CD1c-positive myeloid dendritic cell (primary cell): ENCODE measurements at regions not wholly inside any gene's neighbourhood (a gene's known extent, or its start where the extent isn't known, plus 50 kb on each side); places are given as distances from the start of the nearest gene placed in this dataset.
"Not testable (repeated sequence)": the region's sequence is repeated elsewhere in the genome, so short reads cannot be mapped to it uniquely, and the experiment has no call there.

Experiments used
- DNase-seq: peaks from one replicate; pipeline ENCODE4 v3.0.0-alpha.2; 2016; ENCODE audit errors: extremely low spot score

DNA sequence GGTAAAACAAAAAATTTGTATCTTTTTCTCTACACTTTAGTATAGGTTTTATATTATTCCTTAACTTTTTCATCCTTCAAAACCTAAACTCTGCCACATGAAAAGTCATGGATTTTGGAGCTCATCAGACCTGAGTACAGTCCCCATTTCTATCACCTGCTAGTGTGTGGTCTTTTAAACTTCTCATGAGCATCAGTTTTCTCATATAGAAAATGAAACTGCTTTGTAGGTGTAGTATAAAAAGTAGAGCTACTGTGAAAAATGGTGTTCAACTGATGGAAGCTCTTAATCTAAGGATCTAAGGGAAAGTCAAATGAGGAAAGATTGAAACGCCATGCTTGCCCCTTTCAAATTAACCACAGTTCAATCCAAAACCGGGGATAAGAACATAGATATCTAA lies 686.5 kb downstream of the MECOM start:
- DNase-seq, result no peak

DNA sequence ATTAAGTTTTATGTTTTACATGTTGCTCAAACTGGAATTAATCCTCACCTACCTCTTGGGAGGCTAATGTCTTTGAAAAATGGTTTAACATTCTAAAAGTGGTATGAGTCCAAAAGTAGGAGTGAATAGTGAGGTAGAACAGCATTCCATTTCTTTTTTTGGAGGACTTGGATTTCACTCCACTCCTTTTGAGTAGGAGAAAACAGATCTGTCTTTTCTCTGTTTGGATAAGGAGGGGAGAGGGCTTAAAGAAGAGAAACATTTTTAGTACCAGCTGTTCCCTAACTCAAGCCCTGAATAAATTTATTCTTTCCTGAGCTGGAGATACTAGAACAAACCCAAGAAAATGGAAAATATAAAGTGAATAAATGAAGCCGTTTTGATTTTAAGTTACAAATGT lies 687.9 kb downstream of the MECOM start:
- DNase-seq, result no peak

DNA sequence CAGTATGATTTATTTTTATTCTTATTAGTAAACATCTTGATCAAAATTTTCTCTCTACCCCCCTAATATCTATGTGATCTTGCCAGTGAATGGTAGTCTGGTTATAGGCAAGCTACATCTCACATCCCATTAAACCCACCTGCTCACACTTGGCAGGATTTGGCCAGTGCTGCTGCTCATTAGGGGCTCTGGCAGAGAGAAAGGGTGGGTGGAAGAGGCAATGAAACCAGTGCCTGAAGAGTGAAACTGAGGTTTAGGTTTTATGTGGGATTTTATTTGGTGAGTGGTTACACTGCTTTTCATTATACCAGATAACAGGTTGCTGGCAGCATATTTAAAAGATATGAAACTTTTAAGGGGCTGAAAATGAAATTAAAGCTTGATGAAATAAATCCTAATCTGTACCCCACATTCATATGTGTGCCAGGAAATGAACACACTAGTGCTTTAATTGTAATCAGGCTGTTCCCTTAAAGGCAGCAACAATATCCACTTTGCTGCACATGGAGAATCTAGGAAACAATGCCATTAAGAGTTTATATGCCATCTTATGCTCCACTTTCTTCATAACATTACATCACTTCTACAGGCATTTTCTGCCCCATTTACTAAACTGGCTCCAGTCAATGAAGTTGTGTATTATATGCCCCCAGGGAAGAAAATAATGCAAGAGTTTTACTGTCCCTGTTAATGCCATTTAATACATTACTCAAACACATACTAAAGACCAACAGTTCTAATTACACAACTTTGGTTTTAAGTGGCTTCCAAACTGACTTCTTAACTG lies 688.7 kb downstream of the MECOM start:
- DNase-seq, result no peak

DNA sequence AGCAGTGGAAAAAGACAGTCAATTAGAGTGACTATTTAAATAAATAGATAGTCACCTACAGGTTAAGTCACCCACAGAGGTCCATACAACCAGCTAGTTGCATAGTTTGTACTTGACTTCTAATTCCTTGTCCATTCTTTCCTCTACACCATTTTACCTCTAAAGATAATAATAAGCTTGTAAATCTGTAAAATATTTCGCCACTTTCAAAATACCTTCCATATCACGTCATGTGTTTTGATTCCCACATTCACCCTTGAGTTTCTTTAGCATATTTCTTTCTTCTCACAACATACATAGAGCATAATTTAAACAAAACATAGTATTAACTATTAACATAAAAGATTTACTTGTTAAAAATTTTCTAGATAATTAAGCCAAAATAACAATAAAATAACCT lies 689.6 kb downstream of the MECOM start:
- DNase-seq, result no peak

DNA sequence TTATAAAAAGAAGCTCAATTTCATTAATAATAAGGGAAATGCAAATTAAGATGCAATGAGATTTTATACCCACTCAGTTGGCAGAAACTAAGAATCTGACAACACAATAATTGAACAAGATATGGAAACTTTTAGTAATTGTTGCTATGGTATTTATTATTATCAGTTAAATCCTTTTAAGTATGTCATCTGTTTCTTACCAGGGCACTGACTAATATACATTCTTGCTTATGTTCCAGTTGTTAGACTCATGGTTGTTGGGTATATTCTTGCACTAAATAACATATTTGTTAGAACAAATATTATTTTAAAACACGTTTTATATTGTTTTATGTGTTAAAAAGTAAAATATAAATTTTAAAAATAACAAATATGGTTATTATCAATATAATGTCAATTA lies 690.3 kb downstream of the MECOM start:
- no peak for DNase-seq

DNA sequence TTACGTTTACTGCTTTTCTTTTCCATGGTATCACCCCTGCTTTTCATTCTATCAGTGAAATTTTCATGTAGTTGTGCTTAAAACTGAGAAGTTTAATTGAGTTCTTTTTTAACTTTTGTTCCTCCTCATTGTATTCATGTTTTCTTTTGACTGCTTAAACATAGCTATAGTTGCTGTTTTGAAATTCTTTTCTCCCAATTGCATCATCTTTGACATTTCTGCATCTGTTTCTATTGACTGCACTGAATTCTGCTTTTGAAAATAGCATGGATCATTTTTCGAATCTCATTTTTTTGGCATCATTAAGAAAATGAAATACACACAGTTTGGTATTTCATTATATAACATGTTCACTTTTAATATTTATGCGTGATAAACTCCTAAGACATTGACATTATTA lies 694.9 kb downstream of the MECOM start:
- DNase-seq, result no peak

DNA sequence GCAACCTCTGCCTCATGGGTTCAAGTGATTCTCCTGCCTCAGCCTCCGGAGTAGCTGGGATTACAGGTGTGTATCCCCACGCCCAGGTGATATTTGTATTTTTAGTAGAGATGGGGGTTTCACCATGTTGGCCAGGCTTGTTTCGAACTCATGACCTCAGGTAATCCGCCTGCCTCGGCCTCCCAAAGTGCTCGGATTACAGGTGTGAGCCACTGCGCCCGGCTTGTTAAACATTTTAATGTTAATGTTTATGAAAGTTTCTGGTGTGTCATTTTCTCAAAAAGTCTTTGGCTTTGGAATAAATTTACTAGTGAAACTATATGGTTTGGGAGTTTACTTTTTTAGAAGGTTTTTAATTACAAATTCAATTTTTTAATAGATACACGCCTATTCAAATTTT lies 698.8 kb downstream of the MECOM start:
- DNase-seq, result no peak

DNA sequence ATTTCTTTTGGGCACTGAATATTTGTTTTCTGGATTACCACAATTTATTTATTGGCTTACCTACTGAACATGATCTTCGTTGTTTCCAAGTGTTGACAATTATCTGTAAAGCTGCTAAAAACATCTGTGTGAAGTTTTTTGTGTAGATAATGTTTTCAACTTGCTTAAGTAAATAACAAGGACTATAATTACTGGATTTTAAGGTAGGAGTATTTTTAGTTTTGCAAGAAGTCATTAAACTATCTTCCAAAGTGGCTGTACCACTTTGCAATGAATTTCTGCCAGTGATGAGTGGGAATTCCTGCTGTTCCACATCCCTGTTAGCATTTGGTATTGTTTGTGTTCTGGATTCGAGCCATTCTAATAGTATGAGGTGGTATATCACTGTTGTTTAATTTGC lies 702.2 kb downstream of the MECOM start:
- DNase-seq, result no peak

DNA sequence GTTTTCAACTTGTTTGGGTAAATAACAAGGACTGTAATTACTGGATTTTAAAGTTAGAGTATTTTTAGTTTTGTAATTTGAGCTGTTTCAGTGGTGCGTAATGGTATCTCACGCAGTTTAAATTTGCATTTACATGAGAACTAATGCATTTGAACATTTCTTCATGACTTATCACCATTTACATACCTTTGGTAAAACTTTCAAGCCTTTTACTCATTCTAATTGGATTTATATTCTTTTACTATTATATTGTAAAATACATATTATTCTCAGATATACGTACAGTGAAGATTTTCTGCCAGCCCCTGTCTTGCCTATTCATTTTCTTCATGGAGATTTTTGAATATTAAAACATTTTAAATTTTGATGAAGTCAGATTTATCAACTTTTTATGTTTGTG lies 703.8 kb downstream of the MECOM start:
- no peak for DNase-seq

DNA sequence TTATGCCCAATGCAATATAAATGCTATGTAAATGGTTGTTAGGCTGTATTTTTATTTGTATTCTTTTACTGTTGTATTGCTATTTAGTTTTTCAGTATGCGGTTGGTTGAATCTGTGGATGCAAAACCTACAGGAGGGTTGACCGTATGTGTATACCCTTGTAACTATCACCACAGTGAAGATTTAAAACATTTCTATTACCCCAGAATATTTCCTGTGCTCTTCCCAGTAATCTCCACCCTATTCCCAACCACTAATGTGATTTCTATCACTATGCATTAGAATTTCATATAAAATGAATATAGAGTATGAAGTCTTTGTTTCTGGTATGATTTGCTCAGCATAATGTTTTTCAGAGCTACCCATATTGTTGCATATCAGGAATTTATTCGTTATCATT lies 705.0 kb downstream of the MECOM start:
- DNase-seq, result no peak

DNA sequence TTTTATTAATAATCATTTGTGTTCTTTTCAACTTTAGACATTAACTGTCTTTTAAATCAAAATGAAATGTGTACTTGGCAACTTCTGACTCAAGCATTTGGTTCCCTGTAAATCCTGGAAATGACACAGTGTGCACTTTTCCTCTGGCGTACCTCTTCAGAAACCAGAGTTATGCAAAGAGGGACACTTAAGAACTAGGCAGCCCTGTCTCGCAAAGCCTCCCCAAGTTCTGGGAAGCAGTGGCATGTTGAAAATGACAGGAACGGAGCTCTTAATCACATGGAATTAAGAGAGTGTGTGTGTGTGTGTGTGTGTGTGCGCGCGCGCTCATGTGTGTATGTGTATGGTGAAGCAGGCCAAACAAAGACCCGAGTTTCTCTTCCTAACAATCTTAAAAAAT lies 707.4 kb downstream of the MECOM start:
- no peak for DNase-seq

DNA sequence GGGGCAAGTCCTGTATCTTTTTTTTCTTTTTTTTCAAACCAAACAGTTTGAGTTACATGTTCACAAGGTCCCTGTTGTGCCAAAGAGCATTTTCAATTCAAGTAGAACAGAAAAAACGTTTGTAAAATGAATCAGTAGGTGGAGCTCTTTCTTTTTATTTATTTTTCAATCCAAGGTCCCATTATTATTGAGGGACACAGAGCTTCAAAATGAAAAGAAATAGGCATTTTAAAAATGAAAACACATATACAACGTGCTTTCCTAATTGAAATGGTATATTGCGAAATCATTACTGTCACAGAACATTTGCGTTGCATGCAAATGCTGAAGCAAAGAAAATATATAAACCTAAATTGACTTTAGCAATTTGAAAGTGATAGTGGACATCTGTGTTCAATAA lies 711.0 kb downstream of the MECOM start:
- DNase-seq, result no peak

DNA sequence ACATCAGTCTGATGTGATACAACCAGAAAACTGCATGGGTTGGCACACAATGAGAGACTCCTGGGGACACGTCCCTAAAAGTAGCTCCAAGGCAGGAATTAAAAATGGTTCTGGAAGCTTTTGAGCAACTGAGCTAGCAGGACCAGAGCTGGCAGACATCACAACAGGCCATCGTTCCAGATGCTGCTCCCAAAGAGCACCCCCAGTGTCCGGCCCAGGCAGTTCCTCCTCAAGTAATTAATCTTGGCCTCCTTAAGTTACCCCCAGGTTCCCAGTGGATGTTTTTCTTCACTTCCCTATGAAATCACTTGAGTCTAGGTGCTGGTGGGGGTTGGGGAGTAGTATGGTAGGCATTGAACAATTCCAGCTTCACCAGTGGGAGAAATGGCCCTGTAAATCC lies 711.6 kb downstream of the MECOM start:
- DNase-seq, result no peak

DNA sequence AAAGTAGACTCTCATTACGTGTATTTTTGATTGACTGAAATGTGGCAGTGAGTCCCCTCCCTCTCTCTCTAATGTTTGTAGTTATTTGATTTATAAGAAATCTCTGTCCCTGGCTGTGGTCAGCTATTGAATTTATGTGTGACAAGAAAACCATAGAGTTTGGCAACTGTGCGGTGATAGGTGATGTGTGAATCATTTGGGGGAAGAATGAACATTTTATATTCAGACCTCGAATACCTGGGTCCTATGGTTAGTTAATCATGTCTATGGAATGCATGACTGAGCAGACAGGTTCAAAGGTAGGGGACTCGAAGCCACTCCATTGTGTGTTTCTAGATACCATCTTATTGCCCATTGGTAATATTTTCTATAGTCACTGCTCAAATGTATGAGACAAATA lies 712.1 kb downstream of the MECOM start:
- no peak for DNase-seq

DNA sequence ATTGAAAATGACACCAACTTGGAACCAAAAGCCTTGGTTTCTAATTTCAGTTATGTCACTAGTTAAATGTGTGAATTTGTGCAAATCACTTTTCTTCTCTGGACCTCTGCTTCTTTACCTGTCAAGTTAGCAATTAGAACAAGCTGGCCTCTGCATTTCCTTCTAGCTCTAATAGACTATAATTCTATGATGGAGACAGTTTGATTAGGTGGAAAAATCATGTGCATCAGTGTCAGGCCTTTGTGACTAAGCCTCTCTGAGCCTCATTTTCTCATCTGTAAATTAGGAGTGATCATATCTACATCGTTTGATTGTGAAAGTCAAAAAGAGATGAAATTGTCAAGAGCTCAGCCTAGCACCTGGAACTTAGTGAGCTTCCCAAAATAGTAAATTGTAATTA lies 712.9 kb downstream of the MECOM start:
- DNase-seq, result no peak

DNA sequence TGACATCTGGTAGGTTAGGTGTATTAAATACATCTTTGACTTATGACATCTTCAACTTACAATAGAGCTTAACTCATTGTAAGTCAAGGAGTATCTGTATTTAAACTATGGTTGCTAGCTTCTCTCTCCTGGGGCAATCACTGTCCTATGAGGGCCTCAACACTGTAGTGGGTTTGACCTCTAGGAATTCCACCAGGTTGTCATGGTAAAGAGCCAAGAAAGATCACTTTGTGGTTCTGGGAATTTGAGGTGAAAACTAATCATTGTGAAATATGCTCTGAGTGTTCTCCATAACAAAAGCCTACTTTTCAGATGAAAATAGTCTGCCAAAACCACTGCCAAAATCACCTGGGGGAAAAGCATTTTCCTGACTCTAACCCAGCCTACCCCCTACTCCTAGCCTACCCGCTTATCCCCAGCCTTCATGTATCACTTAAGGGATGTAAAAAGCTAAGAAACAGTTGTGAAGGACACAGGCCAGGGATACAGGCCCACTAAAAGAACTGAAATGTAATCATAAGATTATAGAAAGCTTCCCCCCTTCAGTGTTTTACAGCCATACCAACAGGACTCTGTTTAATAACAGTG lies 723.8 kb downstream of the MECOM start:
- no peak for DNase-seq

DNA sequence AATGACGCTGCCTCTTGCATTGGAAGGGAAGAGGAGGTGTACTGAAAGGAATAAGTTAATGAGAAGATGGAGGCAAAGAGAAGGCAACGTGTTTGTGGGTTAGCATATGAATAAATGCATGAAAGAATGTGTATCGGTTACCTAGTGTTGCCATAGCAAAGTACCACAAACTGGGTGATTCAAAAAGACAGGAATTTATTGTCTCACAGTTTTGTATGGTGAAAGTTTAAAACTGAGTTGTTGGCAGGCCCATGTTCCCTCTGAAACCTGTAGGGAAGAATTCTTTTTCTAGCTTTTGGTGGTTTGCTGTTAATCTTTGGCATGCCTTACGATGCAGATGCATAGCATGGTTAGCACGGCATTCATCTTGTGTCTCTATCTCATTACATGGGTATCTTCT lies 729.9 kb downstream of the MECOM start:
- no peak for DNase-seq

DNA sequence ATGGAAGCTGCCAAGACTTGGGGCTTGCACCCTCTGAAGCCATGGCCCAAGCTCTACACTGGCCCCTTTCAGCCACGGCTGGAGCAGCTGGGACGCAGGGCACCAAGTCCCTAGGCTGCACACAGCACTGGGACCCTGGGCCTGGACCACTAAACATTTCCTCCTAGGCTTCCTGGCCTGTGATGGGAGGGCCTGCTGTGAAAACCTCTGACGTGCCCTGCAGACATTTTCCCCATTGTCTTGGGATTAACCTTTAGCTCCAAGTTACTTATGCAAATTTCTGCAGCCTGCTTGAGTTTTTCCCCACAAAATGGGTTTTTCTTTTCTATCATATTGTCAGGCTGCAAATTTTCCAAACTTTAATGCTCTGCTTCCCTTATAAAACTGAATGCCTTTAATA lies 733.5 kb downstream of the MECOM start:
- not testable (repeated sequence) for DNase-seq

DNA sequence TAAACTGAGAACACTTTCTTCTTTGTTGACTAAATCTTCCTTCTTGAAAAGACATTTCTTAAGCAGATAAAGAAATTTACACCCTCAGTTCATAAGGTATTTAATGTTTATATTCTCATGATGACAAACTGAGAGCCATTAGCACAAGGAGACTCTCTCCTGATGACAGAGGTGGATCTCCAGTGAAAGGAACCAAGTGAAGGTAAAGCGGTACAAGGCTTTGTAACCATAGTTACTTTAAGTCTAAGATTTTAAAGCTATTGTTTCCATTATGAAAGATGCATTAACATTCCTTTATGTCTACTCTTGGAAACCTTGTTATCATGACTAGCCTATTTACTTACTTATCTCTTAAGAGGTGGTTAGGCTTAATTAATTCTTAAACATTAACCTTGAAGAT lies 737.1 kb downstream of the MECOM start:
- no peak for DNase-seq

DNA sequence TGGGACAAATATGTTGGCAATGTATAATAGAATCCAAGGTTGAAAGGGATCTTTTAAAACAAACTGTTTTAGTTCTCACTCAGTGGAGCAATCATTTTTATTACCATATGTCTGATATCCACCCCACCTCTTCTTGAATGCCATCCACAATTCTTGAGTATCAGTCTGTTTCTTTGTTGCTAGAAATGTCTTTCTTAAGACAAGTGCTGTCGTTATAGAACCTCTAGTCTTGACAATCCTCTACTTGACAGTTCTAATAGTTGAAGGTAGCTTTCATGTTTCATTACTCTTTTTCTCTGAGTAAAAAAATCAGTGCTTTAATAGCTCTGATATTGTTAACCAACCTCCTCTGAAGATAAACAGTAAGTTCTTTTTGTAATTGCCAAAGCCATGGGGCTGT lies 737.9 kb downstream of the MECOM start:
- no peak for DNase-seq

DNA sequence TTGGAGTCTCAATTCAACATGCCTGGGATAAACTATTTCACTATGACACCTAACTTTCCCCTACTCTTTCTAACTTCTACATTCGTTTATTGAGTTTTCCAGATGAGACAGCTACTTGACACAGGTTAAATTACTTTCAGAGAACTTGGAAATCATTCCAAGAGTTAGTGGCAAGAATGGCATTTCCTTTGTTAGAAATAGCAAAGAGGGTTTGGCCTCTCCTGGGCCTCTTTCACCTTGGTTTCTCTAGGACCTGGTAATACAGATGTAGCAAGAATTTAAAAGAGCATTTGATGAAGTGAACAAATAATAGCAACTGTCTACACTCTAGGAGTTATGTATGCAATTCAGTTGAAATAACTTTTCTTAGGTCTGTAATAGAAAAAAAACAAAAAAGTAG lies 748.9 kb downstream of the MECOM start:
- no peak for DNase-seq

DNA sequence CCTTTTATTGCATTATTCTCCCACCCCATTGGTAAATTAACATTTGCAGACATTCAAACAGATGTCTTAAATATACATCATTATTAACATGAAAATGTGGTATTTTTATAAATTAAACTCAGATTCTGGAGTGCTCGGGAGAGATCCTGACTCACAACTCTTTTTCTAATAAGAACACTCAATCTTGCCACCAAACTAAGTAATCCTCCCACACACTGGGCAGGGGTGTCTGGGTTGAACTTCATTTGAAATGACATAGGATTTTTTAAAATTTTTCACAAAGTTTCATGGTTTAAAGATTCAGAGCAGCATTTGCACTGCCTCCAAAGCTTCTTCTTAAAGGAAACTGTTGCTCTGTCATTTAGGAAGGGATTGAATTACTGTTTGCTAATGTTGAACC lies 754.3 kb downstream of the MECOM start:
- DNase-seq, result no peak

DNA sequence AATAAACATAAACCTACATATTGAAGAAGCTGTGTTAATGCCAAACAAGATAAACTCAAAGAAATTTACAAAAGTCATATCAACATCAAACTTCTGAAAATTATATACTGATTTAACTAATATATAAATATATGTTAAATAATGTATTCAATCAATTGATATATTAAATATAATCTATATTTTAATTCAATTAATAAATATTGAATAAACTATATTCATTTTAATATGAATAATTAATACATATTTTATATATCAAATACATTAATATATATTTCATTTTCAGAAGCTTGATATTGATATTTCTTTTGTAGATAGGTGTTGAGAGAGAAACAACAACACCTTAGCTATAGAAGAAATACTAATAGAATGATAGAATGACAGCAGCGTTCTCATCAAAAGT lies 768.1 kb downstream of the MECOM start:
- DNase-seq, result no peak

DNA sequence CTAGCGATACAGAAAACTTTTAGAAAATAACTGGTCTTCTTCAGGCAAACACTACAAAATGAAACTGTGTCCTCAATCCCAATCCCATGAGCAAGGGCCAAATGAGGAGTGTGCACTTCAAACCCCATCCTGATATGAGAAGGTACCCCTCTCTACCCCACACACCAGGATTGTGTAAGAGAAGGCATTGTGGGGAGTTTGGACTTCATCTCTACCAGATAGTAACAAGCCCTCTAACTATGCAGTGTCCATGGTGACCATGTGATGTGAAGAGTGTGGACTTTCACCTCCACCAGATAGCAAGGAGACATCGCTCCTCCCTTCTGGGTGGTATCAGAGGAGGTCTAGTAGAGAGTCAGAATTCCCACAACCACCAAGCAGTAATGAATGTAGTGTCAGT lies 769.3 kb downstream of the MECOM start:
- no peak for DNase-seq
